ENCODE measurements at regions not wholly inside any gene's neighbourhood (a gene's known extent, or its start where the extent isn't known, plus 50 kb on each side); places are given as distances from the start of the nearest gene placed in this dataset.

DNA sequence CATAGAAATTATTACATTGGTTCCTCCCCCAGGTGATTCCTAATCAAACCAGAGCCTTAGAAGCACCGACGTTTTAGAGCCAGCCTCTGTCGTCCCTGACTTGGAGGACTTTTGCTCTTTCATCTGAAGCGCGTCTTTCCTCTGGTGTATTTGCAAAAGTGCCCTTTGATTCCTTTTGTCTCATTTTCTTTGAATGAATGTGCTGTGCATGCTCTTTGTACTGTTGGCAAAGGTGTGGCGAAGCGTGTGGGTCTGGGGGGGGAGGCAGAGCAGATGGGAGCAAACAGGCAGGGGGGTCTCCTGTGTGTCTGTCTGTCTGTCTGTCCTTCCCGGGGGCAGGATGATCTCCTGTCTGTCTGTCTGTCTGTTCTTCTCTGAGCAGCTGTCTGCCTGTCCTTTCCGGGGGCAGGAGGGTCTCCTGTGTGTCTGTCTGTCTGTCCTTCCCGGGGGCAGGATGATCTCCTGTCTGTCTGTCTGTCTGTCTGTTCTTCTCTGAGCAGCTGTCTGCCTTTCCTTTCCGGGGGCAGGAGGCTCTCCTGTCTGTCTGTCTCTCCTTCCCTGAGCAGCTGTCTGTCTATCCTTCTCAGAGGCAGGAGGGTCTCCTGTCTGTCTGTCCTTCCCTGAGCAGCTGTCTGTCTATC, 205.5 kb upstream of the MYT1L start:
- Histone ChIP-seq H3K79me2 (no peaks in the 10 kb centered on the region), H3K9me2 (replicated peaks; ENCODE audit: insufficient read depth) (no peaks in the 10 kb centered on the region), H3K27me3 (no peaks in the 10 kb centered on the region), H3K4me1 (ENCODE audit: insufficient read depth) (no peaks in the 10 kb centered on the region), H4K20me1 (ENCODE audit: insufficient read depth, poor library complexity, severe bottlenecking) (no peaks in the 10 kb centered on the region), H2AFZ (no peak overlapping the region), H3K4me3 (no peak overlapping the region), H3K9me3 (ENCODE audit: low read depth) (no peaks in the 10 kb centered on the region), H3K27ac (no peak overlapping the region), H3K4me2 (no peak overlapping the region), H3K36me3 (replicated peaks; ENCODE audit: insufficient read depth, low read depth) (no peaks in the 10 kb centered on the region)
- 68% methylated on average over 11 of the region's 11 CpGs for WGBS (ENCODE audit: low lambda C conversion rate, missing lambda C conversion rate)
- peak; percentile 29 for DNase-seq (ENCODE audit: low spot score)
- no peak for TF ChIP-seq CTCF (IDR thresholded peaks at IDR 0.05; ENCODE audit: poor library complexity)
- no peak for TF ChIP-seq EZH2 (IDR thresholded peaks at IDR 0.05; ENCODE audit: borderline replicate concordance)
- TF ChIP-seq EZH2phosphoT487 (IDR thresholded peaks at IDR 0.05; ENCODE audit: low read depth, severe bottlenecking, unreplicated experiment): no peak

DNA sequence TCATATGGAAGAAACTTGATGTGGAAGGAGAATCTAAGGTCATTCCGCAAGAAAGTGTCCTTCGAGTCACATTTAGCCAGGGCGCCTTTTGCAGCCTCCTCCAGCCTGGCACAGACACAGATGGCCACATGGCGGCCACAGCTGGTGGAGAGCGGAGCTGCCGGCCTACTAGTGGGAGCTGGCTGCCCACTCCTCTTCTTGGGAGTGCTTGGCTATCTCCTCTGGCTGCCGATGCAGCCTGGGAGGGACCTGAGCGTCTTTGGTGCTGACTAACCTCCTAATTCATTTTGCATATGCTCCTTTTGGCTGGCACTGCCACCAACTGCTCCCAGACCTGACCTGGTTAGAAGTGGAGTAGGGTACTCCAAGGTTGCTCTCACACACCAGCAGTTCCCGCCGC, 199.3 kb upstream of the MYT1L start:
- no peak overlapping the region for H3K4me3 ChIP-seq
- no peaks in the 10 kb centered on the region for H4K20me1 ChIP-seq (ENCODE audit: insufficient read depth, poor library complexity, severe bottlenecking)
- H3K36me3 ChIP-seq (replicated peaks; ENCODE audit: insufficient read depth, low read depth): no peaks in the 10 kb centered on the region
- H3K79me2 ChIP-seq: no peaks in the 10 kb centered on the region
- no peaks in the 10 kb centered on the region for H3K27me3 ChIP-seq
- TF ChIP-seq EZH2phosphoT487 (IDR thresholded peaks at IDR 0.05; ENCODE audit: low read depth, severe bottlenecking, unreplicated experiment): no peak
- no peak for TF ChIP-seq EZH2 (IDR thresholded peaks at IDR 0.05; ENCODE audit: borderline replicate concordance)
- TF ChIP-seq CTCF (IDR thresholded peaks at IDR 0.05; ENCODE audit: poor library complexity): no peak
- no peak overlapping the region for H3K4me2 ChIP-seq
- H3K9me2 ChIP-seq (replicated peaks; ENCODE audit: insufficient read depth): no peaks in the 10 kb centered on the region
- no peak overlapping the region for H3K27ac ChIP-seq
- 85% methylated on average over 10 of the region's 10 CpGs for WGBS (ENCODE audit: low lambda C conversion rate, missing lambda C conversion rate)
- H3K9me3 ChIP-seq (ENCODE audit: low read depth): no peaks in the 10 kb centered on the region
- no peak for DNase-seq (ENCODE audit: low spot score)
- no peaks in the 10 kb centered on the region for H3K4me1 ChIP-seq (ENCODE audit: insufficient read depth)
- no peak overlapping the region for H2AFZ ChIP-seq

DNA sequence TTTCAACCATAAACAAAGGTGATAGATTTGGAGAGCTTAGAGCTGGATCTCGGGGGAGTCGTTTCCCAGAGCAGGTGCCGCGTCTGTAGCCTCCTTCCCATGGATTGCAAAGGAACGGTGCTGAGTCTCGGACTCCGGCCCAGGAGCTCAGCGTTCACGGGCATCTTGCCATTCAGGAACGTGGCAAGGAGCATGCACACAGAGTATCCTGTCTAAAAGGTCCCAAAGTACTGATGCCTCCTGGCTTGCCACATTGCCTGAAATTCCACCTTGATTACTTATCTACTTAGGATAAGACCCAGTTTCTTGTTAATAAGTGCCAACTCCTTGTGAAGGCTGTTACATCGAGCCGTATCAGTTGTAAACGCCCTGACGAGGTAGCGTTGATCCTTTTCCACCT, 197.8 kb upstream of the MYT1L start:
- TF ChIP-seq CTCF (IDR thresholded peaks at IDR 0.05; ENCODE audit: poor library complexity) (no peak), EZH2 (IDR thresholded peaks at IDR 0.05; ENCODE audit: borderline replicate concordance) (no peak), EZH2phosphoT487 (IDR thresholded peaks at IDR 0.05; ENCODE audit: low read depth, severe bottlenecking, unreplicated experiment) (no peak)
- no peak overlapping the region for H3K4me3 ChIP-seq
- no peak overlapping the region for H3K4me2 ChIP-seq
- H3K4me1 ChIP-seq (ENCODE audit: insufficient read depth): no peaks in the 10 kb centered on the region
- 70% methylated on average over 15 of the region's 15 CpGs for WGBS (ENCODE audit: low lambda C conversion rate, missing lambda C conversion rate)
- no peak overlapping the region for H3K27ac ChIP-seq
- H4K20me1 ChIP-seq (ENCODE audit: insufficient read depth, poor library complexity, severe bottlenecking): no peaks in the 10 kb centered on the region
- no peaks in the 10 kb centered on the region for H3K79me2 ChIP-seq
- no peaks in the 10 kb centered on the region for H3K36me3 ChIP-seq (replicated peaks; ENCODE audit: insufficient read depth, low read depth)
- H3K27me3 ChIP-seq: no peaks in the 10 kb centered on the region
- H3K9me2 ChIP-seq (replicated peaks; ENCODE audit: insufficient read depth): no peaks in the 10 kb centered on the region
- DNase-seq (ENCODE audit: low spot score): no peak
- no peaks in the 10 kb centered on the region for H3K9me3 ChIP-seq (ENCODE audit: low read depth)
- no peak overlapping the region for H2AFZ ChIP-seq
